Amniotic stem cell (primary cell): ENCODE measurements at regions not wholly inside any gene's neighbourhood (a gene's known extent, or its start where the extent isn't known, plus 50 kb on each side); places are given as distances from the start of the nearest gene placed in this dataset.
A peak's percentile ranks its signal among the peaks of the same experiment; 100 is the strongest.

ENCODE experiments used
- DNase-seq: peaks from one replicate; lab custom pipeline; 2025; lab: John Stamatoyannopoulos, UW

- no peak for DNase-seq
These were observed 78.0 kb upstream of the NHSL1 start for GRCh38 chr6:138577151-138577915.

GRCh38 chr6:138580040-138580439 is 80.7 kb upstream of the NHSL1 start:
- DNase-seq, result no peak

- no peak for DNase-seq
These were observed 81.5 kb upstream of the NHSL1 start for GRCh38 chr6:138580801-138581200.

DNA sequence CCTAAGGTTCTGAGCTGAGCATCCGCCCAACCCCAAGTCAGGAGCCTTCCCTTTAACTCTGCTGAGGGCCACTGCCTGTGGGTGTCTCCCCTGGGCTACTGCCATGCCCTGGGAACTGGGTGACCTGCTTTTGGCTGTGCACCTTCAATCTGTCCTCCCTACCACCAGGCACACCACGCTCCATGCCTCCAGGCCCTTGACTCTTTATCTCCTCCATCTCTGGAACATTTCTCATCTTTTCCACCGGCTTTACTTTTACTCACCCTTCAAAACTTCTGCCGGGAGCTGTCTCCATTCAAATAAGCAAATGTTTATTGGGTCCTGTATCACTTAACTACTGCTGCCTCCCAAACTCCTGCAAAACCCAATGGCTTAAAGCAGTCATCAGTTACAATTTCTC is 83.3 kb upstream of the NHSL1 start:
- DNase-seq, result no peak

DNA sequence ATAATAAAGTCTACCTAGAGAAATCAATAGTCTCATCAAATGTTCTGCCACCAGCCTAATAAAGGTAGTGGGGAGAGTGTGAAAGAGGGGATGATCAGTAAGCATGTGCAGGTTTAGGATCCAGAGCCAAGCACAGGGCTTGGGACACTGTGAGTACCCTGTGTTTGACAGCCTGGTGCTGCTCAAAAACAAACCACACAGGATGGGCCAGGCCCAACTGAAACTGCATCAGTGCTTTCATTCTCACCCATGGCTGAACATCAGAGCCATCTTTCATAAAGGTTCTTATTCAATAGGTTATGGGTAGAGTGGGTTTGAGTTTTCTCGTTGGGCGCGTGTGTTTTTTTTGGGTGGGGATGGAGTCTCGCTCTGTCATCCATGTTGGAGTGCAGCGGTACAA is 87.3 kb upstream of the NHSL1 start:
- no peak for DNase-seq

DNA sequence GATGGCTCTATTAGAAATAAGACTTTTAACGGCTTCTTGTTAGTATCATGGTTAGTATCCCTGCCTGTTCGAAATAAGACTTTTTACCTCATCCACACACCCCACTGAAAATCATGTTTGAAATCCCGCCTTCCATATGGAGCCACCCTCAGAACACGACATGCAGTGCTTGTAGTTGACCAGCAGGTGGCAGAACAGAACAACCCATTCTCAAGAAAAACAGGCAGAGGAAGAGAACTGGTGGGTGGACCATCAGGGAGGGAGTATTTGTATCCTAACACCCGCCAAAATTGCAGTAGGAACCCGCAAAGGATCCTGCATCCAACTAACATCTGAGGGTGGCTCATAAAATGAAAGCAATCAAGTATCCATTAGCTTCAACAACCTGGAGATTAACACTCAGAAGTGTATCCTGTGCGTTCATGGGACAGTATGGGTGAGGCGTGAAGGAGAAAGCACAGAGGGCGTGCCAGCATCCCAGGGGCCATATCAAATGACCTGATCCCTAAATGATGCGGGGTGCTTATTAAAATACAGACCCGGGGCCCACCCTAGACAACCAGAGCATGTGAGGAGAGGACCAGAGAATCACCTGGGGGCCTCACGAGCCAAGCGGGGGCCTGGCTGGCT is 89.6 kb upstream of the NHSL1 start:
- DNase-seq, result peak; percentile 21

GRCh38 chr6:138590796-138591709 is 91.8 kb upstream of the NHSL1 start:
- peak; percentile 55 for DNase-seq

DNA sequence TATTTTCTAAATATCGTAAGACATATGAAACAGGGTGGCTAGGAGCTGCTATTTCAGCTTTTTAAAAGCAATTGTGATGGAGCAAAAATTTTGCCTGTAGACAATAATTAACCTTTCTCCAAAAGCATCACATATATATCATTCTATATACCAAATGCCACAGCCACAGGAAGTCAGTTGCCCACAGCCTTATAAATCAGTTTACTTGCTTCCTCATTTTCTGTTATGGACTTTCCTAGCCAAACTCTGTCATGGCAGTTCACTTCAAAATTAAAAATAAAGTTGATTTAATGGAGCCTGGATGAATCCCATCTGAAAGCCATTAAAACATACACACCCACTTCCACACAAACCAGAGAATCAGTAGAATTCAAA is 93.4 kb upstream of the NHSL1 start:
- no peak for DNase-seq

DNA sequence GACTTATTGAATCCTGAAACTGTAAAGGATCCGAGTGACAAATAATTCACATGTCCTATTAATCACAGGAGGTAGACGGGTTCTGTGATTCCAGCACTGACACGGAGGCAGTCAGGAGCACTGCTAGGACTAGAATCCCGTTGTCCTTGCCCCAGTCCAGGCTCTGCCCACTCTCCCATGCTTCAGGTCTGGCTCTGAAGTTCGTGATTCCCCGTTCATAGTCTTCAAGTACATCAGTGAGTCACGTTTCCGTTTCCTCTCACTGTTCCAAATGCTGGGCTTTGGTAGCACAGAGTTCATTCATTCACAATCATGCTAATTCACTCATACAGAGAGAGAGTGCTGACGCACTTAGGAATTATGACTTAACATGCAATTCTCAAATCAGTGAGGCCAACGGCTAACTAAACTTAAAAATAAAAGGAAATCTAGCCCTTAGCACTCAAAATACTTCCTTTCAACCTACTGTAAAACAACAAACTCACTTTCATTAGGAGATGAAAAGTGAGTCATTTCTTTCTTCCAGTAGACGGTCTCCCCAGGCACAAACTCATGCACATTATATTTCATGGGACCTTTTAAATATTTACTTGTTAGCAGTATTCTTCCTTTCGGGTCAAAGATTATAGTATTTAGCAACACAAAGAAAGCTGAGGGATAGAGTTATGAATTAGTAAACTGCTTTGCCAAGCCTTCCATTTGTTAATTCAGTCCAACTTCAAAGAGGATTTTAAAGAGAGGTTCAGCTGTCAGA is 94.0 kb upstream of the NHSL1 start:
- peak; percentile 91 for DNase-seq

DNA sequence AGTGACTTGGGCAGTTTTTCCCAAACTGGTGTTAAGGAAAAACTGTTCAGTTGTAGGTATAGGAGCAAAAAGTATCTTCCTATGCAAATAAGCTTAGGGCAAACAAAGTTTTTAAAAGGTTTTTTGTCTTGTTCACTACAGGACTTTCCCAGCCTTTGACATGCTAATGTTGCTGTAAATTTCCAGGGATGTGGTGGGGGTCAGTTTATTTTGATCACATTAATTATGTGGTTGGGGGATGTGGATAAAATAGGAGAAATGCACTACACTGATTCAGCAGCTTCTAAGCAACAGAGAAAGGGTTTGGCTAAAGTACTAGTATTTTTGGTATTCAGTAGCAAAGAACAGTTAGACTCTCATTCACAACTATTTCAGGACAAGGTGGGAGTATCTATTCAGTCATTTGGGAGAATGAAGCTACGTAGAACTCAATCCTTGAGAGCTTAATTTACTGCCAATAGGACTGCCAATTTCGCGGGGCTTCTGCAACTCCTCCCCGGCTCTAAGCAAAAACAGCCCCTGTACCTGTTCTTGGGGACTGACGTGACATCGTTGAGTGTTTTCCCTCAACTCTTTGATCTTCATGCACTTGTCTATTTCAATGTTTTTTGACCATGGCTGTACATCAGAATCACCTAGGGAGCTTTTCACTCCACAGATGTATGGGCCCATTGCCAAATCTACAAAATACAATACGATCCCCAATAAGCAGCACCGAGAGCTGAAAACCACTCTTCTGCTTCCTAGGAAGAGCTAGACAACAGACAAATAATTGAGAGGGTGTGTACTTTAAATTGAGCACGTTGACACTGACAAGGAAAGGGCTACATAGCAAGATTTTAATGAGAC is 94.8 kb upstream of the NHSL1 start:
- DNase-seq, result no peak

DNA sequence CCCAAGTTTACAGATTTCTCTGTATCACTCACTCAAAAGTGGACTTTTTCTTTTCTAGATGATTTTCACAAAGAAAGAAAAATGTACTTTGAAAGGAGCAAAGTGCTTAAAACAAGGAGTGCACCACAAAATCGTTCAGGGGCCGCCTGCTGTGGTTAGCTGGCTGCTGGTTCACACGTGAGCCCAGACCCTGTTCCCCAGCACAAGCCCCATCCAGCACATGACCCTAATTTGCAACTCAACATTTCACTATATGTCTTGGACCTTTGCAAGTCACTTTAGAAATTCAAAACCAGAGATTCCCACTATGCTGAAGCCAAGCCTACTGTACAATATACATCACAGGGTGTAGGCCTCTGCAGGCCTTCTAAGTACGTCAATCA is 95.5 kb upstream of the NHSL1 start:
- DNase-seq, result no peak

- no peak for DNase-seq
These were observed 96.8 kb upstream of the NHSL1 start for GRCh38 chr6:138596126-138596525.

GRCh38 chr6:138596591-138596990 is 97.3 kb upstream of the NHSL1 start:
- DNase-seq, result no peak

DNA sequence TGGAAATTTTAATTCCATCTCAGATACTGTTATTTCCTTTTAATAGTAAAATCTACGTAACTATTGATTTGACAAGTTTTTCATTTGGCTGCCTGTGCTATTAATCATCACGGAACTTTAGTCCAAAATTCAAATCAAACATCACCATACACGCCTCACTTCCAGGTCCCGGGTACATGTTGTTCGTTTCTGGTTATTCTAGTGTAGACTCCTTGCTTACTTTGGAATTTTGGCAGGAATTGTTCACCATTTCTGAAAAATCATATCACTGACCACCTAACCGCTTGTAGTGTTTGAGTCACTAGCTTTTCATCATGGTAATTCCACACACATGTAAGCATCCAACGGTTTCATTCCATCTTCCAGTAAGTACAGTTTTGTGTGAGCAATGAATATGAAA is 98.0 kb upstream of the NHSL1 start:
- no peak for DNase-seq

DNA sequence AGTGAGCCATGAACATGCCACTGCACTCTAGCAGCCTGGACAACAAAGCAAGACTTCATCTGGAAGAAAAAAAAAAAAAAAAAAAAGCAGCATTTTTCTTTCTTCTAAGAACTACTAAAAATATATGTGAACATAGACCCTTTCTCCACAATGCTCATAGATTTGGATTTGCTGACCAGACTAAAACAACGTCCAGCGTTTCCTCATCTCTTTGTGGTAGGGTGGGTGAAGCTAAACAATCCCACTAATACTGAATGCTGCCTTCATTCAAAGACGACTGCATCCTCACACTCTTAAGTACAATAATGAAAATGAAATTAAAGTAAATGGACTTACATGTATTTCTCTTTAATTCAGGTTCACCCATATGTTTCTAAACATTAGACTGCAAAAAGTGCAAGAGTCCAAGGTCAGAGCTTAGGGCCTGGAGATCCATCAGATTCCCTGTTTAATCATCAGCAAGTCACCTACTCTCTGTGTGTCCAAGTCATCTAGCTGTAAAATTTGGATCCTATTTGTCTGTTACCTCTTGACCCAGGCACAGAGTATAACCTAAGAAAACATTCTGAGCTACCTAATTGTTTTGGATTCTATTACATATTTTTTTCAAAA is 99.4 kb upstream of the NHSL1 start:
- DNase-seq, result no peak

DNA sequence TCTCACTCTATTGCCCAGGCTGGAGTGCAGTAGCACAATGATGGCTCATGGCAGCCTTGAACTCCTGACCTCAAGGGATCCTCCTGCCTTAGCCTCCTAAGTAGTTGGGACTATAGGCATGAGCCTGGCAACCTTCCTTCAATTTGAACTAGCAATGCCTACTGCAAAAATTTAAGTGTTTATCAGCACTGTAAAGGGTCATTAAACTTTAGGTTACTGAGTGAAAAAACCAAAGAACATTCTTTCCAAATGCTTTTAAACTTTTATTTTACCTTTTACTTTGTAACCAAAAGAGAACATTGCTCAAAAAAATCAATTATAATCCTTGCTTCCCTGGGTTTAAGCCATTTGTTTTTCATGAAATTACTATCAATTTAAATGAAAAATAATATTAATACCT is 101.0 kb upstream of the NHSL1 start:
- no peak for DNase-seq

DNA sequence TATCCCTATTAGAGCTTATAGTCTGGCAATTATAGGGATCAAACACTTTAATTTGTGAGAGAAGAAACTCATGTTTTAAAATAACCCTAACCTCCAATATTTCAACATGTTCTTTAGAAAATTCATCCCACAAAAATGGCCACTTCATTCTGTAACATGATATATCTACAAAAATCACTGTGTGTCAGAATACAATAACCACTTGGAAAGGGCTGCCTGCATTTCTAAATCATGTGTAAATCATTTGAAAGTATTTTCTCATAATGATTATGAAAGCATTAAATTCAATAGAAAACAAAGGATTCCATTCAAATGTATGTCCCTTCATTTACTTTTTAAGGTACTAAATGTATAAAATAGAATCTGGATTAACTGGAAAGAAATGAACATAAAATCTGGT is 101.4 kb upstream of the NHSL1 start:
- peak; percentile 3 for DNase-seq

DNA sequence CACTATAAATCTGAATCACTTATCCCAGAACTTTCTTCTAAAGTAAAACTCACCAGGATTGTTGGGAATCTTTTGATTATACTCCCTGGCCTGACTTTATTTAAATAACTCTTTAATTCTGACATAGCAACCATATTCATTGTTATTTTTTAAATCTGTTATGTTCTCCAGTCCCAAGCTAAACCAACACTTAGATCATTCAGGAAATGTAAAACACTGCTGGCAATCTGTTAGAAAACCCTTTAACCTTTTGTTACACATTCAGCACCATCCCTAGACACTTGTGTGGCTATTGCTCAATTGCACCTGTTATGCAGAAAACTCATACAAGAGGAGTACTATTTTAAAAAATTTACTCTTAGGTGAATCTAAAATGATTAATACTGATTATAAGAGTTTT is 101.8 kb upstream of the NHSL1 start:
- DNase-seq, result no peak

- no peak for DNase-seq
These were observed 106.7 kb upstream of the NHSL1 start for GRCh38 chr6:138605958-138606357.

DNA sequence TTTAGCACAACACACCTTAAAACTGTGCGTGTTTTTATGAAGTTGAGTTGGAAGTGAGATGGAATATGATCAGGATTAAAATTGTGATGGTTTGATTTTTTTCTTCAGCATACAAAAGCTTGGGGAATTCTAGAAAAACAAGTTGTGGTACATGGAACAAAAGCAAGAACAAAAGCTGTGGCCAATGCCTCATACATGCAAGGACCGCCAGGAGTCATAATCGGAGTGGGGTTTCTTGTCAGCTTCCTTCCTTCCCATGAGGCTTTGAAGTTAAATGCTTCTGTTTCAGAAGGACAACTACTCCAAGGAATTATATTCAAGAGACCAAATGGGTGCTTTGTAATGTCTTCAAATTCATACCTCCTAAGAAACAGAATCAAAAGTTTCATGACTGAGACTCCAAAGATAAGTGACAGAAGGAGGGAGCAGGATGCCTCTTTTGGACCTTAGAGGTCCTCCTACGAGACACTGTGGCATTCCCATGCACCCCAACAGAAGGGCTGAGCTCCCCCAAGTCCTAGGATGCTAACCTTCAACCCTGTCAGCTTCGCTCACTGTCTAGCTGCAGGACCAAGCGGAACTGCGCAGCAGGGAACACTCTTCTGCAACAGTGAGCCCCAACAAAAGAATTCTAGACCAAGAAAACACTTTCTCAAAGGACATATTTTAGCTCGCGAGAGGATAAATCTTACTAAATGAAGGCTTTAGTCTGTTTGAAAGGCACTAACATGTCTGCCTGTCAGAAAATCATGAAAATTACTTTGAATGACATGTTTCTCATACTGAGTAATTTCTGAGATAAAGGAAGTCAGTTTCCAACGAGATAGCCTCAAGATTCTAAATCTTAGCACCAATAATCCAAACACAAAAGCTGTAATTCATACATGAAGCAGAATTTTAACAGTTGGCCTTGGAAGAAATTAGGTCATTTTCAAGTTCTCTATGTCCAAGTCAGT is 108.5 kb upstream of the NHSL1 start:
- no peak for DNase-seq
